ENCODE measurements at regions not wholly inside any gene's neighbourhood (a gene's known extent, or its start where the extent isn't known, plus 50 kb on each side); places are given as distances from the start of the nearest gene placed in this dataset.

- TF ChIP-seq CTCF (IDR thresholded peaks at IDR 0.05) (no peak), POLR2AphosphoS5 (IDR thresholded peaks at IDR 0.05) (no peak)
These were observed 371.1 kb upstream of the C1orf87 start for GRCh38 chr1:60444680-60445079.

Data from breast epithelium (tissue), 3 donors.